Panc1 (cell line): ENCODE measurements at regions not wholly inside any gene's neighbourhood (a gene's known extent, or its start where the extent isn't known, plus 50 kb on each side); places are given as distances from the start of the nearest gene placed in this dataset.

ENCODE experiments used
- POLR2AphosphoS5 ChIP-seq: IDR thresholded peaks from 2 replicates; pipeline ENCODE4 v1.6.1; 2012; ENCODE audit warnings: mild to moderate bottlenecking, low read depth, low read length, moderate library complexity
- SIN3A ChIP-seq: IDR thresholded peaks from 2 replicates; pipeline ENCODE4 v1.6.1; 2012; ENCODE audit warnings: low read depth, mild to moderate bottlenecking, low read length, moderate library complexity, borderline replicate concordance; ENCODE audit not compliant: insufficient read depth
- TCF7L2 ChIP-seq: IDR thresholded peaks from 2 replicates; pipeline ENCODE4 v1.6.1; 2011; ENCODE audit warnings: mild to moderate bottlenecking, low read depth, low read length, inconsistent platforms
- TF ChIP-seq, protein P1 (sequence below): fragments of 450-650 bp; IDR thresholded peaks from 2 replicates; pipeline ENCODE4 v1.5.1; 2017; ENCODE audit warnings: mild to moderate bottlenecking
- TF ChIP-seq, protein P2 (sequence below), 2 experiments: IDR thresholded peaks; 2 replicates each; pipeline ENCODE4 v1.6.1; 2011 to 2012; ENCODE audit warnings: low read depth in 2 of 2, control low read depth in 1 of 2, low read length in 1 of 2, mild to moderate bottlenecking in 1 of 2, moderate library complexity in 1 of 2; ENCODE audit not compliant: insufficient read depth in 1 of 2

DNA sequence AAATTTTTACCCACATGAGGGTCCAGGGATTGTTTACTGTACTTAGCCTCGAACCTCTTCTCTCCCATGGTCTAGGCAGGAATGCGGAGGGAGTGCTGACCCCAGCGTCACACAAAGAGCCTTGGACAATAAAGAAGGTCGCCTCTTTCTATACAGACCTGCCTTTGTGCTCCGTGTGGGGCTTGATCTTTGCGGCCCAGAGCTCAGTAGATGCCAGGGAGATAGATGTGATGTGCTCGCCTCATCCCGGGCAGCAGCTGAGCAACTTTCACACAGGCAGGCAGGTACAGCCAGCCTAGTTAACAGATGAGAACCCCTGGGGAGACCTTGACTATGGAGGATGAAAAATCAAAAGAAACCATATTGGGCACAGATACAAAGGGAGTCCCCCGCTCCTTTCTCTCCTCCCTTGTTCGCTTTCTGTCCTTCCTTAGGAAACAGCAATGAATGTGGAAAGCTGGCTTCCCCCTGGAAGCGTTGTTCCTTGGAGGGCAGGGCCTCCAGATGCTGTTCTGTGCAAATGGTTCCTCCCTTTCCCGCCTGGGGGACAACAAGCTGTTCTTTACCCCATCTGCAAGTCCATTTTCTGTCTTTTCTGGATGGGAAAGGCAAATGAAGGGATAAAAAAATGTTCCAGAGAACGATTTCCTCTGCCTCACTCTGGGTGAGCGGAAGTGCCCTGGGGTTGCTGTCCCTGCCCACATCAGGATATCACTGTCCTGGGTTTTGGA, 128.3 kb downstream of the OLIG3 start:
- TF ChIP-seq, protein P1, sequence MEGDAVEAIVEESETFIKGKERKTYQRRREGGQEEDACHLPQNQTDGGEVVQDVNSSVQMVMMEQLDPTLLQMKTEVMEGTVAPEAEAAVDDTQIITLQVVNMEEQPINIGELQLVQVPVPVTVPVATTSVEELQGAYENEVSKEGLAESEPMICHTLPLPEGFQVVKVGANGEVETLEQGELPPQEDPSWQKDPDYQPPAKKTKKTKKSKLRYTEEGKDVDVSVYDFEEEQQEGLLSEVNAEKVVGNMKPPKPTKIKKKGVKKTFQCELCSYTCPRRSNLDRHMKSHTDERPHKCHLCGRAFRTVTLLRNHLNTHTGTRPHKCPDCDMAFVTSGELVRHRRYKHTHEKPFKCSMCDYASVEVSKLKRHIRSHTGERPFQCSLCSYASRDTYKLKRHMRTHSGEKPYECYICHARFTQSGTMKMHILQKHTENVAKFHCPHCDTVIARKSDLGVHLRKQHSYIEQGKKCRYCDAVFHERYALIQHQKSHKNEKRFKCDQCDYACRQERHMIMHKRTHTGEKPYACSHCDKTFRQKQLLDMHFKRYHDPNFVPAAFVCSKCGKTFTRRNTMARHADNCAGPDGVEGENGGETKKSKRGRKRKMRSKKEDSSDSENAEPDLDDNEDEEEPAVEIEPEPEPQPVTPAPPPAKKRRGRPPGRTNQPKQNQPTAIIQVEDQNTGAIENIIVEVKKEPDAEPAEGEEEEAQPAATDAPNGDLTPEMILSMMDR: no peak
- TF ChIP-seq POLR2AphosphoS5 (no peak), TCF7L2 (no peak), SIN3A (no peak)
- TF ChIP-seq, protein P2, sequence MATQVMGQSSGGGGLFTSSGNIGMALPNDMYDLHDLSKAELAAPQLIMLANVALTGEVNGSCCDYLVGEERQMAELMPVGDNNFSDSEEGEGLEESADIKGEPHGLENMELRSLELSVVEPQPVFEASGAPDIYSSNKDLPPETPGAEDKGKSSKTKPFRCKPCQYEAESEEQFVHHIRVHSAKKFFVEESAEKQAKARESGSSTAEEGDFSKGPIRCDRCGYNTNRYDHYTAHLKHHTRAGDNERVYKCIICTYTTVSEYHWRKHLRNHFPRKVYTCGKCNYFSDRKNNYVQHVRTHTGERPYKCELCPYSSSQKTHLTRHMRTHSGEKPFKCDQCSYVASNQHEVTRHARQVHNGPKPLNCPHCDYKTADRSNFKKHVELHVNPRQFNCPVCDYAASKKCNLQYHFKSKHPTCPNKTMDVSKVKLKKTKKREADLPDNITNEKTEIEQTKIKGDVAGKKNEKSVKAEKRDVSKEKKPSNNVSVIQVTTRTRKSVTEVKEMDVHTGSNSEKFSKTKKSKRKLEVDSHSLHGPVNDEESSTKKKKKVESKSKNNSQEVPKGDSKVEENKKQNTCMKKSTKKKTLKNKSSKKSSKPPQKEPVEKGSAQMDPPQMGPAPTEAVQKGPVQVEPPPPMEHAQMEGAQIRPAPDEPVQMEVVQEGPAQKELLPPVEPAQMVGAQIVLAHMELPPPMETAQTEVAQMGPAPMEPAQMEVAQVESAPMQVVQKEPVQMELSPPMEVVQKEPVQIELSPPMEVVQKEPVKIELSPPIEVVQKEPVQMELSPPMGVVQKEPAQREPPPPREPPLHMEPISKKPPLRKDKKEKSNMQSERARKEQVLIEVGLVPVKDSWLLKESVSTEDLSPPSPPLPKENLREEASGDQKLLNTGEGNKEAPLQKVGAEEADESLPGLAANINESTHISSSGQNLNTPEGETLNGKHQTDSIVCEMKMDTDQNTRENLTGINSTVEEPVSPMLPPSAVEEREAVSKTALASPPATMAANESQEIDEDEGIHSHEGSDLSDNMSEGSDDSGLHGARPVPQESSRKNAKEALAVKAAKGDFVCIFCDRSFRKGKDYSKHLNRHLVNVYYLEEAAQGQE (IDR thresholded peaks at IDR 0.05; ENCODE audit: insufficient read depth in 1 of 2, low read depth in 2 of 2, low read length in 1 of 2): no peak
